AG08396 (cell line): ENCODE measurements at regions not wholly inside any gene's neighbourhood (a gene's known extent, or its start where the extent isn't known, plus 50 kb on each side); places are given as distances from the start of the nearest gene placed in this dataset.

ENCODE experiments used
- DNase-seq: peaks from one replicate; pipeline ENCODE4 v3.0.0; 2012; ENCODE audit warnings: low spot score, mixed read lengths

DNA sequence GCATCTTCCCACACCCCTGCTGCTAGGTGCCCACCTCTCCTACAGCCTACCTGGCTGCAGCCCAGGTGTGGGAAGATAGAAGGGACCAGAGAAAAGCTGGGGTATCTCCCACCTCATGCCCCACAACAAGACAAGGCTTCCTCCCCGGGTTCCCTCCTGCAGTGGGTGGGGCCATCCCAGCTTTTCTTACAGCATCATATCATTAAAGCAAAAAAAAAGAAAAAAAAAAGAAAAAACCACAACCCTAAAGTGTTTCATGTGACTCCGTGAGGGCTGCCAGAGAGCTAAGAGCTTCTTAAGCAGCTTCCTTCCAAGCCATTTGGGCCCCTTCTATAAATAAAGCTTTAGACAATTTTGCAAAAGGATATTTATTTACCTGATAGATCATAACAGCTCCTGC is 455.4 kb upstream of the TSHZ3 start:
- DNase-seq, result no peak

- no peak for DNase-seq
Measured at GRCh38 chr19:31810536-31811109, 461.4 kb upstream of the TSHZ3 start.

DNA sequence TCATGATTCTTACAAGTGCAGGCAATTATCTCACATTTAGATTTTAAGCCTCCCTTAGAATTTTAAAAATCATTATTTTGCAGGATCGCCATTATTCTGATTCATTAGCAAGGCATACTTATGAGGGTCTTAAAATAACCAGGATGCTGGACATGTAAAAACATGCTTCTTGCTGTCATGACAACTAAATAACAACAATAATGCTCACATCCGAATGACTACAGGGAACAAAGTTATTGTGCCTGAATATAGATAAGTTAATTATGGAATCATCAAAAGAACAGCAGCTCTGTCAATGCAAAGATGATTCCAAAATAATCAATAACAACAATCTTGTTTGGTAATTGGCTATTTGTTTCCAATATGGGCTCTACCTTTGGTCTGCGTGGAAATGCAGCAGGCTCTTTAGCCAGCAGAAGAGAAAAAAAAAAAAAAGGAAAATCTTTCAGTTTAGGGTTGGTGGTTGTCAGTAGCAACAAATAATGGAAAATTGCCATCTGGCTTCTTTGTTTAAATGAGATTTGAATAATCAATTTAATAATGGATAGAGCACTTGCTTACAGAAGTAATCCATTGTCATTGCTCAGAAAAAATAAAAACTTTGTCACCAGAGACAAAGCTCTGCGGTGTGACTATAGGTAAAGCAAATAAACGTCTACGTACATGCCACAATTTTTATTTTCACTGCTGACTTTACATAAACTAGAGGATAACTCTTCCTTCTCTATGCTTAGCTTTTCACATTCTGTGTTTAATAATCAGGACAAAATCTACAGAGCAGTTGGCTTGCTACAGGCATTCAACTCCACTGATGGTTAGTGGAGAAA is 468.9 kb upstream of the TSHZ3 start:
- no peak for DNase-seq

DNA sequence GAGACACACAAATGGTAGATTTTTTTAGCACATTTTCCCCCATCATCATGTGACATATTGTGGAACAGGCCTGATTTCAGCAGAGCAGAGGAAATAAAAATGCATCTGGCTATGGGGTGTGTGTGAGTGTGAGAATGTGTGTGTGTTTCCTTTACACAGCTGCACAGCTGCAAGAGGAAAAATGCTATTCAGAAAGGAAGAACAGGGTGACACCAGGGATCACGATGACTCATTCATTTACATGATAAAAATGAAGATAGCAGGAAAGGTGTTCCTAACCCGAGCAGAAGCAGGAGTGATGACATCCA is 469.5 kb upstream of the TSHZ3 start:
- DNase-seq, result no peak

DNA sequence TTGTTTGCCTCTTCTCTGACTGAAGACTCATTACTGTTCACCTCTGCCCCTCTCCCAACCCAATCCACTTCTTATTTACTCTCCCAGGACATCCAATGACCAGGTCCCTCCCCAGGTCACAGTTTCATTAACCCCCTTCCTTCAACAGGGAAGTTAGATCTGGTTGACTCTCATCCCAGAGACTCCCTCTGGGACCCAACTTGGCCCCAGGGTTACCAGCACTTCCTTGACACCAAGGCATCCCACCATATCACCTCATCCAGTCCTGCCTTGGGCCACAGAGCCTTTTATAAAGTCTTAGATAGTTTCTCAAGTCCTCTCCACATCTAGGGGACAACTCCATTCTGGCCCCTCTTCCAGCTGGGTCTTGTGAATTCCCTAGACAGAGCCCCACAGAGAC is 470.6 kb upstream of the TSHZ3 start:
- DNase-seq, result no peak

DNA sequence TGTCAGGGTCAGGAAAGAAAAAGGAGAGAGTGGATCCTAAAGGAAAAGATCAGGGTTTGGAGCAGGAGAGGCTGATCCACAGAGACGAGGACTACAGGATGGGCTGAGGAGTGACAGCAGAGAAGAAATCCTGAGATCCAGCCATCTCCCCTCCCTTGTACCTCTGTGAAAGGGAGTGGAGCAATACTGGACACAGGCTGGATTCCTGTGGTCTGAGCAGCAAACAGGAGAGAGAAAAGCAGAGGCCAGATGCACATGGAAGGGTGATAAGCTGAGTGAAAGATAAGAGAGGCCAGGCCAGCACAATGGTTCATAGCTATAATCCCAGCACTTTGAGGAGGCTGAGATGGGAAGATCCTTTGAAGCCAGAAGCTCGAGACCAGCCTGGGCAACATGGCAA is 472.1 kb upstream of the TSHZ3 start:
- DNase-seq, result no peak

DNA sequence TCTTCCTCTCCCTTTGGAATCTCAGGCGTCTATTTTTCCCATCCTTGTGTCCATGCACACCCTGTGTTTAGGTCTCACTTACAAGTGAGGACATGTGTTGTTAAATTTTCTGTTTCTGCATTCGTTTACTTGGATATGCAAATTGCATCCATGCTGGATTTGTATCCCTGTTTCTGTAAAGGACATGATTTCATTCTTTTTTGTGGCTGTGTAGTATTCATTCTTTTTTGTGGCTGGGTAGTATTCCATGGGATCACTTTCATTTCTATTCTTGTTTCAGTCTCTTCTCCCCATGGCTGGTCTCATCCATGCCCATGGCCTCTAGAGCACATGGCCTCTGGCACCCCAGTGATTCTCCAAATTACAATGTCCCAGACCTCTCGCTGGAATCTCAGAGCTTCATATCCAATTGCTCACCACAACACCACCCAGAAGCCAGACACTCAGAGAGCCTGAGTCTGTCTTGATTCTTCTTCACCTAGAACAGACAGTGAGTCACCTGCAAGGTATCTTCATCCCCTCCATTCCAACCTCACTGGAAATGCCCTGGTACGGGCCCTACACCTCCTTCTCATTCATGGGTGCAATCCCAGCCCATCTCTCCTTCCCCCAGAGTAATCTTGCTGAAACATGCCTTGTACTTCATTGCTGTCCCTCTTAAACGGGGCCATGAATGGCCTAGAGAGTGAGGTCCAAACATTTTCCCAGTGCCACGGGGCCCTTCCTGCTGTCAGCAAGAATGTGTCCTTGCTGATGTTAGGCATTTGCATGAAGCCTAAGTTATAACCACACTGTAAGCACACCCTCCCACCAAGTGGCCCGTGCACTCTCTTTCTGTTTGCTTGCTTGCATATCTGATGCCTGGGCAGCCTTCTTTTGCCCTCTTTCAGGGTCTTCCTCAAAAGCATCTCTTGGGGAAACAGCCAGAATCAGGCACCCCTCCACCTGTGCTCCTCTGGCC is 476.2 kb upstream of the TSHZ3 start:
- no peak for DNase-seq

- DNase-seq, result no peak
Measured at GRCh38 chr19:31826325-31826724, 477.1 kb upstream of the TSHZ3 start.

- DNase-seq, result no peak
Measured at GRCh38 chr19:31831421-31832175, 482.4 kb upstream of the TSHZ3 start.

- no peak for DNase-seq
Measured at GRCh38 chr19:31832176-31832548, 482.9 kb upstream of the TSHZ3 start.

DNA sequence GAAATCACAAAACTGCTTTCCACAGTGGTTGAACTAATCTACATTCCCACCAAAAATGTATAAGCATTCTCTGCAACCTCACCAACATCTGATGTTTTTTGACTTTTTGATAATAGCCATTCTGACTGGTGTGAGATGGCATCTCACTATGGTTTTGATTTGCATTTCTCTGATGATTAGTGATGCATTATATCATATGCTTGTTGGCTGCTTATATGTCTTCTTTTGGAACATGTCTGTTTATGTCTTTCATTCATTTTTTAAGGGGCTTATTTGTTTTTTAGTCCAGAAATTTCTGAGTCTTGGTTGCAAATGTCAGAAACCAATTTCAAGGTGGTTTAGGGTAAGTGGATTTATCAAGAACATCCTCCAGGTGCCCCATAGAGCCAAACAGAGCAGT is 484.8 kb upstream of the TSHZ3 start:
- no peak for DNase-seq

GRCh38 chr19:31838163-31838815 is 489.1 kb upstream of the TSHZ3 start:
- DNase-seq, result no peak

DNA sequence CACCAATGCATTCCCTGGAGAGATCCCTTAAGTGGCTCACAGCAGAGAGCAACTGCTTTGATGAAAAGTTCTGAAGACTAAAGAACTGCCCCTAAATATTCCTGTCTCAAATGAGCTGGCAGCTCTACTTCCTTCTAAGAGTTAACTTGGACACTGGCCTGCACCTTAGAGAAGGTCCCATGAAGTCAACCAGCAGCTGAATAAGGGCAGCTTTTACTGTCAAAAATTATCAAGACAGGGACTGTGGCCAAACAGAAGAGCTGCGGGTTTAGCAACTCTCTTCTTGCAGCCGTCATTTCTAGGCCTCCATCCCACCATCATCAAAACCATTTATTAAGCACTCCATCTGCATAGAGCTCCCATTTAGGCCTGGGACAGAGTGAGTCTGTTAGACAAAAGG is 491.1 kb upstream of the TSHZ3 start:
- DNase-seq, result no peak

DNA sequence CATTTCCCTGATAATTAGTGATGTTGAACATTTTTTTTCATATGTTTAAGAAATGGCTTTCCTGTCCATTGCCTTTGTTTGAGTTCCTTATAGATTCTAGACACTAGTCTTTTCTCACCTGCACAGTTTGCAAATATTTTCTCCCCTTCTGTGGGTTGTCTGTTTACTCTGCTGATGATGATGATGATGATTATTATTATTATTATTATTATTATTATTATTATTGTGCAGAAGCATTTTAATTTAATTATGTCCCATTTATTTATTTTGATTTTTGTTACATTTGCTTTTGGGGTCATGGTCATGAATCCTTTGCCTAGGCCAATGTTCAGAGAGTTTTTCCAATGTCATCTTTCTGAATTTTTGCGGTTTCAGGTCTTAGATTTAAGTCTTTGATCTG is 492.5 kb upstream of the TSHZ3 start:
- DNase-seq, result no peak

- DNase-seq, result no peak
Measured at GRCh38 chr19:31863122-31863521, 482.3 kb upstream of the ZNF507 start.

DNA sequence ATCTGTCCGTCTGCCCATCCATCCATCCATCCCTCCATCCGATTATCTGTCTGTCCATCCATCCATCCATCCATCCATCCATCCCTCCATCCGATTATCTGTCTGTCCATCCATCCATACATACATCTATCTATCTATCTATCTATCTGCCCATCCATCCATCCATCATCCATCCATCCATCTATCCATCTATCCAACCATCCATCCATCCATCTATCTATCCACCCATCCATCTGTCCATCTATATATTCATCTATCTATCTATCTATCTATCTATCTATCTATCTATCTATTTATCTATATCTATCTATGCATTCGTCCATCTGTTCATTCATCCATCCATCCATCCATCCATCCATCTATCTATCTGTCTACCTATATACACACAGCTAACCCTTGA is 471.1 kb upstream of the ZNF507 start:
- DNase-seq, result no peak

- DNase-seq, result no peak
Measured at GRCh38 chr19:31875591-31875990, 469.8 kb upstream of the ZNF507 start.

DNA sequence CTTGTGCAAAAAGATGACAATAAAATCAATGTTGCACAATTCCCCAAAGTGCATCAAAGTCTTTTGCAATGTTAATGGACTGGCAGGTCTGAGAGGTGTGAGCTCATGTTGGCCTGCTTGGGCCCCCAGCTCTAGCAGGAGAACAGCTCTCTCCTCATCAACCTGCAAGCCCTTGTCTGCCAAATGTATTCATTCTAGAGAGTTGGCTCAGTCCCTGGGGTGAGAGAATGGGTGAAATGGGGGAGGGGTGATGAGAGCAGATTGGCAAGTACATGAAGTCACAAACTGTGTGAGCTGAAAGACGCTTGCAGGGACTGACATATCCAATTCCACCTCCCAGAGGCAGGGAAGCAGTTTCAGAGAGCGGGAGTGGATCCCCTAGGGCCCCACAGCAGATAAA is 465.1 kb upstream of the ZNF507 start:
- no peak for DNase-seq

DNA sequence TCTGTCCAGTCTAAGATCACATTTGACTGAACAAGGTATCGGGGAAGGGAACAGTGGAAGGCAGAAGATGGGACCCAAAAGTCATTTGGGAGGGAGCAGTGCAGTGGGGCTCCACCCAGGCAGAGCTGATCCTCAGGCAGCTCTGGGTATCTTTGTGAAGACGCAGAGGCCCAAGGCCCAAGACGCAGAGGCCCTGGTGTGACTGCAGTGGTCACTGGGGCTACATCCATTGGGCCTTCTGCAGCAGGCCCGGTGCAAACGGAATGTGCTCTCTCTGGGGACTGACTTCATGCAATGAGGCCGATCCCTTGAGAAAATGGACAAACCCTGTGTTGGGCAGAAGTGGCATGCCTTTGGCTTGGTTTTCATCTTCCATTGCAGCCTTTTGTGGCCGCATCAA is 463.4 kb upstream of the ZNF507 start:
- DNase-seq, result no peak

DNA sequence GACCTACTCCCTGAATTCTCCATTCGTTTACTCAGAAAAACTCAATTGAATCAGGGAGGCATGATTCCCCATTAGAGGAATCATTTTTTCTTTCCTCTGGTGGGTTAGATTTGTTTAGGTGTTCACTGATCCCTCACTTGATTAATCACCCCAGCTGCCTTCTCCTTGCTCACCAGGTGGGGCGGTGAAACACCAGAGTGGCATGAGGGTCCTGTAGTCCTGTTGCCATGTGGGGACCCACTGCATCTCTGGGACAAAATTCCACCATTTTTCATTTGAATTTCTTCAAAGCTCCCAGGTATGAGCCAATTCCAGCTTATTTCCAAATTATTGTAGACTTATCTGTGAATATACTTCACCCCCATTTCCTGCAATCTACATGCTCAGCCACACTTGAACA is 462.7 kb upstream of the ZNF507 start:
- no peak for DNase-seq

DNA sequence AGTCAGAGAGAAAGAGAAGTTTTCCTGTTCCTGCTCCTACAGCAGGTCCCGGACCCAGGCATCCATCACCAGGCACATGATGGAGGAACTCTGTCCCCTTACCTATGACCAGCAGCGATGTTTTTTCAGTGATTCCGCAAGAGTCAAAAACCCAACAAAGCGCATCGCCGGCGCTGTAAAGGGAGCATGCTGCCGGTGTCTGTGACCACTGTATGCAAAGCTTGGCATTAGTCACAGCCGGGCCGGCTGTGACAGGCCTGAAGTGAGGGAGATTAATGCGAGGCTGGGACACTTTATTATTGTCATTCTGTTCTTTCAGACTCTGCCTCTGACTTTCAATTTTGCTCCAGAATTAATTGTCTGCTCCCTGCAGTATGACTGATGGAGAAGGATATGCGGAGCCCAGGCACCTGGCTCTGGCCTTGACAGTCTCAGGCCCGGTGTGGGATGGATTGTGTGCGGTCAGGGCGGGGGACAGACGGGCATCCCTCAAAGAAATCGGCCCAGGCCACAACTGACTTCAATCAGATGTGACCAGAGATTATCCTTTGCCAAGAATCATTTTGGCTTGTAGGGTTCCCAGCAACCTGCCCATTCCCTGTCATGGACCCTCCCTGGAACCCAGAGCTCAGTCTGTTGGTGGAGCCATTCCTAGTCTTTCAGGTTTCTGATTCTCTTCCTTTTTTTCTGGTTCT is 462.0 kb upstream of the ZNF507 start:
- DNase-seq, result no peak
